H1 (cell line): ENCODE measurements at regions not wholly inside any gene's neighbourhood (a gene's known extent, or its start where the extent isn't known, plus 50 kb on each side); places are given as distances from the start of the nearest gene placed in this dataset.

Experiments used
- RFX5 ChIP-seq: IDR thresholded peaks from 2 replicates; pipeline ENCODE4 v1.6.1; 2011; ENCODE audit warnings: low read depth, low read length, improper control_type of control experiment, borderline replicate concordance
- SIN3A ChIP-seq, 2 experiments: IDR thresholded peaks in 1 of 2; conservative IDR thresholded peaks in 1 of 2; 2 replicates each; pipeline ENCODE4 v1.6.1; 2011 to 2012; ENCODE audit warnings: low read length in 2 of 2, improper control_type of control experiment in 1 of 2, low read depth in 1 of 2, mild to moderate bottlenecking in 1 of 2
- SRF ChIP-seq: IDR thresholded peaks from 2 replicates; pipeline ENCODE4 v1.6.1; 2011; ENCODE audit warnings: mild to moderate bottlenecking, low read depth, low read length, moderate library complexity

- no peak for TF ChIP-seq SIN3A (conservative IDR thresholded peaks at IDR 0.05 in 1 of 2, IDR thresholded peaks at IDR 0.05 in 1 of 2; ENCODE audit: low read depth in 1 of 2, low read length in 2 of 2)
- TF ChIP-seq RFX5: no peak
- TF ChIP-seq SRF: no peak
These were observed 51.2 kb upstream of the PRR23C start (continued) for GRCh38 chr3:139095803-139096466.
